RCC 7860 (cell line): ENCODE measurements at regions not wholly inside any gene's neighbourhood (a gene's known extent, or its start where the extent isn't known, plus 50 kb on each side); places are given as distances from the start of the nearest gene placed in this dataset.

Source experiments
- DNase-seq: peaks from one replicate; pipeline ENCODE4 v3.0.0-alpha.2; 2015; ENCODE audit warnings: low spot score
- FAIRE-seq: peaks from 2 replicates; lab custom pipeline; 2012; peaks lifted over from hg19 to GRCh38; lab: Jason Lieb, UNC

- DNase-seq (no peak), FAIRE-seq (no peak)
Measured at GRCh38 chr4:15364183-15364582, 63.6 kb upstream of the C1QTNF7 start.

GRCh38 chr4:15365641-15366040 lies 62.2 kb upstream of the C1QTNF7 start:
- DNase-seq (no peak), FAIRE-seq (no peak)

DNA sequence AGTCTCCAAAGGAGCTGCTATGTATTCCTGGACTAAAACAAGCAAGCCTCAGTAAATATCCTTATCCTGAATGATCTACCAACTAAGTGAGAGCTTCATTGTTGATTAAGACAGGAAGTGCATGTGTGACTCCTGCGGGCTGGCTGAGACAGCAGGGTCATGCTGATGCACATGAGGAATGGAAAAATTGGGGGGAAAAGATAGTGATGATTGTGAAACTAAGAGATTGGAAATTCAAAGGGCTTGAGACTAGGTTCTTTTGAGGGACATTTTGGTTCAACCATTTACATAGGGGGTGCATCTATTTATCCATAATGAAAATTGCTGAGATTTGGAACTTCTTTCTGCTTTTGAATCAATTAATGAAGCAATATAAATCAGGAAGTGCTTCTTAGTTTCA lies 61.1 kb upstream of the C1QTNF7 start:
- DNase-seq, result no peak
- FAIRE-seq, result no peak

DNA sequence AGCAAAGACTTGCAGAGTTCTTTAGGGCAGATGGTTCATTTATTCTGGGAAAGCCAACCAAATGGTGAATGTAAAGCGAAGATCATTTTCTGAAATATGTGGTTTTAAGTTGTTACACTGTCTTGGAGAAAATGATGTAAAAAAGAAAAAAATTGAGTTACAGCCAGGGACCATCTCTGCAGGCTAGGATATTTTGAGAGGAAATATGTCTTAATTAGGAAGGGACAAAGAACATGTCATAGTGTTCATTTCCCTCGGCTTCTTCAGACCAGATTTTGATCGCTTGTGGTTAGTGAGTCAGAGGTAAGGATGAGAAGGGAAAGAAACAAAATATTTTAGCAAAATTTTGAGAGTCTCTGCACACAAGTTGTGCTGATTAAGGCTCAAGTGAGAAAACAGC lies 59.0 kb upstream of the C1QTNF7 start:
- FAIRE-seq (no peak), DNase-seq (no peak)

DNA sequence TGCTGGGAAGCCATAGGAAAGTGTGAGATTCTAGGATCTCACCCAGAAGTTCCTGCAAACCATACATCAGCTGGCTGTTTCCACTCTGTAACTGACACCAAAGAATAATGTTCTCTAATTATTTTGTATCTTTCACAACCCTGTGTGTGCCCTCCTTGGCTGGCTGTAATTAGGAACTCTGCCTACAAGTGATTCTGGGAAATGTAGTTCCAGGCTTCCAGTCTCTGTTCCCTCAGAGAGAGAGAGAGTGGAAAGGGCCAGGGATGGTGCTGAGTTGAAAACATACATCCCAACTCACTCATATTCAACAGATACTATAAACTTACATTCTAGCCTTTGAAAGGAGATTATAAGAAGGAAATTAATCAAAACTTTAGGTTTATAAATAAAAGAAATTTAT lies 57.5 kb upstream of the C1QTNF7 start:
- FAIRE-seq, result no peak
- no peak for DNase-seq

DNA sequence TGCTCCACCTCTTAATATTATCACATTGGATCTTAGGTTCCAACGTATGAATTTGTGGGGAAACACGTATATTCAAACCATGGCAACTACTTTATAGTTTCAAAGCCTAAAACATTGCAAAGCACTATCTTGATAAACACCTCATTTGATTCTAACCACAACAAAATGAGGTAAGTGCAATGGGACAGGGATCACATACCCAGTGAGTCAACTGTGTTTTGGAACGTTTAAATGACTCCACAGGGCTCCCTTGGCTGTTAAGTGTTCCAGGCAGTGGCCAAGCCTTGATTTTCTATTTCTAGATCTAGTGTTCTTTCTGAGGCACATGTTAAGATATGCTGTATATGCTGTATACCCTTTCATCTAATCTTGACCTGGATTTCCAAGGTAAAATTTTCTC lies 54.5 kb upstream of the C1QTNF7 start:
- no peak for DNase-seq
- FAIRE-seq, result no peak

GRCh38 chr4:15374656-15375055 lies 53.2 kb upstream of the C1QTNF7 start:
- FAIRE-seq (no peak), DNase-seq (no peak)

DNA sequence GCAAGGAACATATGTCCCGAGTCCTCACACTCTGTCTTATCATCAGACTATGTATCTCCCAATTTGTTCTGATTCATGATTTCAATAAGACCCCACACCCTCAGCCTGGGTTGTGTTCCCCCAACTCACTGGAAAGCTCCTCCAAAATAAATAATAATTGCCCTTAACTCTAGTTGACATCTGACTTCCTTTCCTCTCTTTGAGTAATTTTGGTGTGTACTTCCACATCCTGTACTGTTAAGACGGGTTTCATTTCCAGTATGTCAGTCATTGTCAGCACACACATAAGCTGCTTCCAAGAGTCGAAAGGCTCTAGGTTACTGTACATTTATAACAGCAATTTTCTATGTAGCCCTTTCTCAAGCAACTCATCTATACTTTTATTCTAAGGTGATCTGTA lies 52.2 kb upstream of the C1QTNF7 start:
- no peak for DNase-seq
- FAIRE-seq, result no peak

DNA sequence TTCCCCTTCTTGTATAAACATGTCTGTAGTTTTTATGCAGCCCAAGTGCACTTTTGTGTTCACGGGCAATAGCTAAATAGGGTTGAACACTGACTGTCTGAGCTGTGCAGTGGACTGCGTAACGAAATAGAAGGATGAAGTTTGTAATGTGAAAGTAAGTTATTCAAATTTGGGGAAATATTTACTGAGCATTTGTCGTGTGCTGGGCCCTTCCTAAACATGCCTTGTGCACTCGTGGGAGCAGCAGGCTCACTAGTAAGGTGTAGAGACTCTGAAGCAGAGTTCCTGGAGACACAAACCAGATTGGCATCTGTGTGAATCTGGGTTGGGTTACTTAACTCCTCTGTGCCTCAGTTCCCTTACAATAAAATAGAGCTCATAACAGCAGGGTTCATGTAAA lies 51.7 kb upstream of the C1QTNF7 start:
- DNase-seq (no peak), FAIRE-seq (no peak)

- FAIRE-seq, result no peak
- DNase-seq, result no peak
Measured at GRCh38 chr4:15376594-15376993, 51.2 kb upstream of the C1QTNF7 start.
